A673 (cell line): ENCODE measurements at regions not wholly inside any gene's neighbourhood (a gene's known extent, or its start where the extent isn't known, plus 50 kb on each side); places are given as distances from the start of the nearest gene placed in this dataset.

Experiments
- BruUV-seq: library from RNA; stranded (reverse); fragments of 400-500 nt; replicated peaks from 2 replicates; lab custom pipeline; 2021; lab: Mats Ljungman, UMichigan
- CTCF ChIA-PET: fragments of 300-600 bp; sonication (Branson Sonifier 250); formaldehyde crosslinking; loops from one replicate; lab custom pipeline; 2022; ENCODE audit warnings: antibody characterized with exemption; lab: Charles Lee
- POLR2A ChIA-PET: fragments of 300-600 bp; sonication (Branson Sonifier 250); formaldehyde crosslinking; loops from one replicate; lab custom pipeline; 2022; ENCODE audit warnings: antibody characterized with exemption; ENCODE audit not compliant: low non-redundant PET; lab: Charles Lee
- DNase-seq: peaks from one replicate; pipeline ENCODE4 v3.0.0-alpha.2; 2015; ENCODE audit warnings: low spot score
- H3K27ac ChIP-seq: fragments of 200-600 bp; sonication (generic); 2 replicates; pipeline ENCODE4 v1.5.1; 2016; ENCODE audit warnings: mixed run types, low read depth, mild to moderate bottlenecking, mixed read lengths, antibody characterized with exemption, low read length; ENCODE audit not compliant: poor library complexity, severe bottlenecking
- H3K27me3 ChIP-seq: fragments of 200-600 bp; sonication (generic); replicated peaks from 2 replicates; pipeline ENCODE4 v1.6.1; 2017; ENCODE audit warnings: mixed run types, low read depth, mild to moderate bottlenecking, mixed read lengths, antibody characterized with exemption, low read length; ENCODE audit not compliant: insufficient read depth, poor library complexity
- H3K36me3 ChIP-seq: fragments of 200-600 bp; sonication (generic); 2 replicates; pipeline ENCODE4 v1.6.1; 2016; ENCODE audit warnings: mixed run types, mild to moderate bottlenecking, mixed read lengths, antibody characterized with exemption, low read length; ENCODE audit not compliant: insufficient read depth, poor library complexity, severe bottlenecking
- H3K4me1 ChIP-seq: fragments of 200-600 bp; sonication (generic); 2 replicates; pipeline ENCODE4 v1.6.1; 2017; ENCODE audit warnings: mixed run types, mild to moderate bottlenecking, mixed read lengths, antibody characterized with exemption, low read length; ENCODE audit not compliant: insufficient read depth, poor library complexity, severe bottlenecking
- H3K4me3 ChIP-seq: fragments of 200-600 bp; sonication (generic); 2 replicates; pipeline ENCODE4 v1.5.1; 2016; ENCODE audit warnings: low read depth, mixed run types, mild to moderate bottlenecking, mixed read lengths, low read length; ENCODE audit not compliant: poor library complexity, severe bottlenecking
- H3K9me3 ChIP-seq: fragments of 200-600 bp; sonication (generic); 2 replicates; pipeline ENCODE4 v1.6.1; 2016; ENCODE audit warnings: mixed run types, low read depth, mild to moderate bottlenecking, mixed read lengths, antibody characterized with exemption, low read length; ENCODE audit not compliant: poor library complexity, severe bottlenecking
- CTCF ChIP-seq: fragments of 300-800, 200-600 bp; sonication (generic); conservative IDR thresholded peaks from 2 replicates; pipeline ENCODE4 v1.5.1; 2017; ENCODE audit warnings: low read depth, mild to moderate bottlenecking, antibody characterized with exemption, low read length, moderate library complexity, mixed read lengths
- EZH2 ChIP-seq: fragments of 200-600 bp; sonication (generic); IDR thresholded peaks from 2 replicates; pipeline ENCODE4 v1.6.1; 2017; ENCODE audit warnings: borderline replicate concordance, low read depth, mild to moderate bottlenecking, mixed read lengths, antibody characterized with exemption, low read length; ENCODE audit not compliant: poor library complexity, severe bottlenecking
- intact Hi-C: fragments of 100-400 bp; cut with micrococcal nuclease; formaldehyde crosslinking; loops from one replicate; pipeline ENCODE4 v1.10.0; 2022; ENCODE audit not compliant: unreplicated experiment

DNA sequence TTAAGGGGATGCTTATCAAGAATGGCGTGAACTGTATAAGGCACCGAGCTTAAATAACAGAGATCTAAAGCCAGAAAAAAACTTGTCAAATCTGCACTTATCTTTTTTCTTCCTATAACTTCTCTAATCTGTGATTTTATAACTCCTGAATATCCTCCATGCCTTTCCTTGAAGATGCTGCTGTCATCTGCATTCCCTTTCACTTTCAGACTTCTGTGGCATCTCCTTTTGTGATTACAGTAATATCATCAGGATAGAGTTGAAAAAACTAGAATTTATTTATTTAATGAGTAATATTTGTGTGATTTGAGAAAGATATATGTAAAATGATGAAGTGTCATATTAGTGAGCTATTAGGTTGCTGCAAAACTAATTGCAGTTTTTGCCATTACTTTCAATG lies 357.8 kb upstream of the PTBP2 start:
- ChIA-PET POLR2A (no interaction called here), CTCF (no interaction called here)
- intact Hi-C loops, result no loop called here
- H3K4me3 ChIP-seq, result no peak overlapping the region
- H3K36me3 ChIP-seq, result no peaks in the 10 kb centered on the region
- DNase-seq, result no peak
- BruUV-seq, result no TSS peak
- no peak overlapping the region for H3K27ac ChIP-seq
- H3K4me1 ChIP-seq, result peaks cover 8% of the 10 kb centered on the region
- H3K9me3 ChIP-seq, result no peaks in the 10 kb centered on the region
- TF ChIP-seq CTCF (no peak), EZH2 (no peak)
- H3K27me3 ChIP-seq, result no peaks in the 10 kb centered on the region

GRCh38 chr1:96364576-96364975 lies 357.0 kb upstream of the PTBP2 start:
- POLR2A ChIA-PET, result no interaction called here
- Histone ChIP-seq H3K27me3 (no peaks in the 10 kb centered on the region), H3K4me1 (peaks cover 8% of the 10 kb centered on the region), H3K4me3 (no peak overlapping the region), H3K36me3 (no peaks in the 10 kb centered on the region), H3K27ac (no peak overlapping the region), H3K9me3 (no peaks in the 10 kb centered on the region)
- intact Hi-C loops, result no loop called here
- TF ChIP-seq CTCF (no peak), EZH2 (no peak)
- DNase-seq, result no peak
- no TSS peak for BruUV-seq
- CTCF ChIA-PET, result no interaction called here

- no peak for DNase-seq
- BruUV-seq, result no TSS peak
- peaks cover 8% of the 10 kb centered on the region for H3K4me1 ChIP-seq
- intact Hi-C loops, result no loop called here
- H3K27ac ChIP-seq, result no peak overlapping the region
- no peaks in the 10 kb centered on the region for H3K27me3 ChIP-seq
- H3K9me3 ChIP-seq, result no peaks in the 10 kb centered on the region
- H3K4me3 ChIP-seq, result no peak overlapping the region
- H3K36me3 ChIP-seq, result no peaks in the 10 kb centered on the region
- TF ChIP-seq CTCF, result no peak
- no peak for TF ChIP-seq EZH2
- CTCF ChIA-PET, result no interaction called here
- POLR2A ChIA-PET, result no interaction called here
Observed at GRCh38 chr1:96365076-96365475, 356.5 kb upstream of the PTBP2 start.
